HL-60 (cell line): ENCODE measurements at regions not wholly inside any gene's neighbourhood (a gene's known extent, or its start where the extent isn't known, plus 50 kb on each side); places are given as distances from the start of the nearest gene placed in this dataset.

Experiments
- CTCF ChIP-seq: IDR thresholded peaks from one replicate; pipeline ENCODE4 v1.5.1; 2011; ENCODE audit warnings: low read length, control low read depth, inconsistent platforms; ENCODE audit not compliant: insufficient read depth
- GABPA ChIP-seq: IDR thresholded peaks from 2 replicates; pipeline ENCODE4 v1.6.1; 2012; ENCODE audit warnings: low read depth
- POLR2AphosphoS5 ChIP-seq: IDR thresholded peaks from 2 replicates; pipeline ENCODE4 v1.6.1; 2012; ENCODE audit warnings: low read depth
- REST ChIP-seq: IDR thresholded peaks from 2 replicates; pipeline ENCODE4 v1.6.1; 2012; ENCODE audit warnings: low read depth; ENCODE audit not compliant: insufficient replicate concordance

- TF ChIP-seq POLR2AphosphoS5: no peak
- TF ChIP-seq CTCF: no peak
- no peak for TF ChIP-seq REST
- TF ChIP-seq GABPA: no peak
Measured at GRCh38 chrX:121349263-121349662, 301.9 kb downstream of the GLUD2 start.
